K562 (cell line): ENCODE measurements at regions not wholly inside any gene's neighbourhood (a gene's known extent, or its start where the extent isn't known, plus 50 kb on each side); places are given as distances from the start of the nearest gene placed in this dataset.

Experiments
- ATAC-seq: fragments of 200-7000 bp; cut with Tn5 transposase; 3 replicates; pipeline ENCODE4 v1.9.1; 2020; ENCODE audit warnings: moderate library complexity
- BruUV-seq: library from RNA; stranded (reverse); fragments of 400-500 nt; replicated peaks from 2 replicates; lab custom pipeline; 2021; lab: Mats Ljungman, UMichigan
- CTCF ChIA-PET: fragments of 300-600 bp; formaldehyde crosslinking; extraction: SDS; loops from one replicate; lab custom pipeline; 2021; ENCODE audit warnings: low intra/inter-chr PET ratio; lab: Yijun Ruan, JAX
- POLR2A ChIA-PET: fragments of 300-600, 350-650 bp; sonication (Branson Sonifier 250); formaldehyde crosslinking; extraction: SDS; loops from one replicate; lab custom pipeline; 2021; ENCODE audit warnings: antibody characterized with exemption, inconsistent platforms; lab: Yijun Ruan, JAX
- DNase-seq, 4 experiments: peaks; one replicate each; pipeline versions ENCODE4 v3.0.0 to v3.0.0-alpha.2; 2011 to 2018; ENCODE audit warnings: low spot score in 3 of 4, mixed read lengths in 3 of 4; ENCODE audit errors: extremely low read depth in 1 of 4
- FAIRE-seq: peaks from 2 replicates; lab custom pipeline; 2011; peaks lifted over from hg19 to GRCh38; lab: Jason Lieb, UNC
- H2AFZ ChIP-seq: 2 replicates; pipeline ENCODE4 v1.6.0; 2011; ENCODE audit warnings: low read depth, low read length, control low read depth, inconsistent platforms
- H3K27ac ChIP-seq: fragments of 200-600 bp; 3 replicates; pipeline ENCODE4 v1.8.0; 2011; ENCODE audit warnings: low read depth, mild to moderate bottlenecking, control low read depth, inconsistent platforms, low read length, moderate library complexity, mixed read lengths; ENCODE audit errors: extremely low read depth
- H3K27me3 ChIP-seq, 2 experiments: fragments of 300-600 bp in 1 of 2; 2 replicates in 1 of 2; 3 replicates in 1 of 2; pipeline versions ENCODE4 v1.6.0 to v1.8.0; 2011; ENCODE audit warnings: inconsistent platforms in 2 of 2, low read length in 2 of 2, mild to moderate bottlenecking in 1 of 2, mixed read lengths in 1 of 2, moderate library complexity in 1 of 2; ENCODE audit not compliant: control insufficient read depth in 2 of 2, insufficient read depth in 2 of 2
- H3K36me3 ChIP-seq: fragments of 300-600 bp; 3 replicates; pipeline ENCODE4 v1.8.0; 2011; ENCODE audit warnings: mild to moderate bottlenecking, low read length, inconsistent platforms; ENCODE audit not compliant: control insufficient read depth, insufficient read depth
- H3K4me1 ChIP-seq, 2 experiments: fragments of 200-600 bp in 1 of 2; replicated peaks in 1 of 2; 2 replicates in 1 of 2; 3 replicates in 1 of 2; pipeline versions ENCODE4 v1.5.1 to v1.8.0; 2011; ENCODE audit warnings: inconsistent platforms in 2 of 2, low read length in 2 of 2, mild to moderate bottlenecking in 1 of 2, mixed read lengths in 1 of 2, moderate library complexity in 1 of 2; ENCODE audit not compliant: control insufficient read depth in 2 of 2, insufficient read depth in 2 of 2
- H3K4me2 ChIP-seq: 2 replicates; pipeline ENCODE4 v1.6.1; 2011; ENCODE audit warnings: low read length, control low read depth, inconsistent platforms, mixed read lengths; ENCODE audit not compliant: insufficient read depth
- H3K4me3 ChIP-seq: fragments of 200-600 bp; sonication (generic), shearing (Covaris generic); 2 replicates; pipeline ENCODE4 v1.5.1; 2016; ENCODE audit warnings: control low read depth, inconsistent platforms
- H3K79me2 ChIP-seq: fragments of 200-600 bp; 3 replicates; pipeline ENCODE4 v1.8.0; 2011; ENCODE audit warnings: low read length, inconsistent platforms; ENCODE audit not compliant: control insufficient read depth, insufficient read depth
- H3K9ac ChIP-seq, 2 experiments: 2 replicates each; pipeline versions ENCODE4 v1.6.0 to v1.6.1; 2011; ENCODE audit warnings: low read depth in 2 of 2, low read length in 2 of 2, control low read depth in 1 of 2, inconsistent platforms in 1 of 2, mild to moderate bottlenecking in 1 of 2, mixed read lengths in 1 of 2; ENCODE audit not compliant: insufficient read depth in 1 of 2
- H3K9me1 ChIP-seq: one replicate; pipeline ENCODE4 v1.6.0; 2011; ENCODE audit warnings: inconsistent platforms, mild to moderate bottlenecking, low read length, moderate library complexity; ENCODE audit not compliant: control insufficient read depth, insufficient read depth
- H3K9me3 ChIP-seq: replicated peaks from 2 replicates; pipeline ENCODE4 v1.5.1; 2011; ENCODE audit warnings: low read depth, low read length, inconsistent platforms; ENCODE audit not compliant: control insufficient read depth, insufficient read depth
- H4K20me1 ChIP-seq: replicated peaks from 2 replicates; pipeline ENCODE4 v1.6.1; 2011; ENCODE audit warnings: low read length, inconsistent platforms, mixed read lengths; ENCODE audit not compliant: control insufficient read depth, insufficient read depth
- ATF7 ChIP-seq: fragments of 450-650 bp; IDR thresholded peaks from 2 replicates; pipeline ENCODE4 v1.7.1; 2014; ENCODE audit warnings: mild to moderate bottlenecking, moderate library complexity
- ETS2 ChIP-seq: IDR thresholded peaks from 2 replicates; pipeline ENCODE4 v1.6.1; 2016; ENCODE audit warnings: borderline replicate concordance, missing genetic modification characterization, mild to moderate bottlenecking, moderate library complexity, missing compliant biosample characterization; ENCODE audit not compliant: poor library complexity, severe bottlenecking
- FOSL1 ChIP-seq: fragments of 200-800 bp; sonication (Bioruptor generic); conservative IDR thresholded peaks from 2 replicates; pipeline ENCODE4 v1.6.1; 2016; ENCODE audit warnings: missing genetic modification characterization, missing compliant biosample characterization
- FUS ChIP-seq: fragments of 200-400 bp; formaldehyde crosslinking; optimal IDR thresholded peaks from 2 replicates; pipeline ENCODE3; 2017; ENCODE audit warnings: low read depth, low read length
- NR0B1 ChIP-seq: fragments of 450-650 bp; IDR thresholded peaks from one replicate; pipeline ENCODE4 v1.6.1; 2018; ENCODE audit warnings: mild to moderate bottlenecking, moderate library complexity; ENCODE audit not compliant: partially characterized antibody
- REST ChIP-seq, 2 experiments: fragments of 450-650 bp; formaldehyde crosslinking in 1 of 2; IDR thresholded peaks; 2 replicates each; pipeline versions ENCODE4 v1.4.0 to v1.6.1; 2014 to 2020; ENCODE audit warnings: mild to moderate bottlenecking in 2 of 2, borderline replicate concordance in 1 of 2, low read depth in 1 of 2
- SMAD1 ChIP-seq: fragments of 150-350 bp; IDR thresholded peaks from 2 replicates; pipeline ENCODE4 v1.6.1; 2014; ENCODE audit warnings: low read length, low read depth; ENCODE audit not compliant: partially characterized antibody
- TCF3 ChIP-seq: sonication (generic); formaldehyde crosslinking; IDR thresholded peaks from 2 replicates; pipeline ENCODE4 v1.4.0; 2020; ENCODE audit warnings: mild to moderate bottlenecking, missing genetic modification reagents
- ZNF280A ChIP-seq: fragments of 450-650 bp; IDR thresholded peaks from 2 replicates; pipeline ENCODE4 v1.6.1; 2018; ENCODE audit warnings: mild to moderate bottlenecking, low read depth; ENCODE audit not compliant: partially characterized antibody
- ZNF316 ChIP-seq: fragments of 450-650 bp; IDR thresholded peaks from 2 replicates; pipeline ENCODE4 v1.6.1; 2016
- WGBS: fragments of 100-300 bp; shearing (Covaris generic); methylation state at CpG from one replicate; pipeline ENCODE4 v1.1.6; 2016; ENCODE audit warnings: low coverage, mixed read lengths; ENCODE audit not compliant: insufficient coverage; ENCODE audit errors: missing lambda C conversion rate; 5-methylcytosine and 5-hydroxymethylcytosine counted together
- in situ Hi-C: fragments of 300-500 bp; cut with MboI; formaldehyde crosslinking; loops from 4 replicates; pipeline ENCODE4 v1.15.0; 2018; ENCODE audit warnings: inconsistent platforms, mixed read lengths
- intact Hi-C: fragments of 100-400 bp; cut with micrococcal nuclease; formaldehyde crosslinking; loops from 2 replicates; pipeline ENCODE4 v1.14.2; 2022

- no peak overlapping the region for H3K9ac ChIP-seq
- ATAC-seq (no peak), FAIRE-seq (no peak), DNase-seq (no peak)
- no peak overlapping the region for H3K27ac ChIP-seq
- in situ Hi-C loops (no loop called here), intact Hi-C loops (no loop called here)
- no peaks in the 10 kb centered on the region for H3K79me2 ChIP-seq
- no peaks in the 10 kb centered on the region for H4K20me1 ChIP-seq
- no peaks in the 10 kb centered on the region for H3K9me1 ChIP-seq
- peaks cover 0 to 3% of the 10 kb centered on the region in 2 experiments; a peak in 2 of 5 replicates for H3K27me3 ChIP-seq
- no peaks in the 10 kb centered on the region; a peak in 1 of 5 replicates for H3K4me1 ChIP-seq
- WGBS: 12% methylated on average over 7 of the region's 7 CpGs
- H2AFZ ChIP-seq: no peak overlapping the region
- BruUV-seq: no TSS peak
- POLR2A ChIA-PET: interaction anchor here (0.6 kb wide), 1 partner anchor 666 kb away, joined by 3 read pairs; no protein-coding TSS in a partner anchor
- H3K4me3 ChIP-seq: no peak overlapping the region
- no peaks in the 10 kb centered on the region for H3K9me3 ChIP-seq
- CTCF ChIA-PET: interaction anchor here (0.6 kb wide), 1 partner anchor 58 kb away, joined by 4 read pairs; no protein-coding TSS in a partner anchor
- no peaks in the 10 kb centered on the region for H3K36me3 ChIP-seq
- no peak overlapping the region for H3K4me2 ChIP-seq
- TF ChIP-seq SMAD1 (no peak), REST (IDR thresholded peaks at IDR 0.05; ENCODE audit: borderline replicate concordance) (no peak), REST (CRISPR knock-in tag; IDR thresholded peaks at IDR 0.05; ENCODE audit: low read depth) (no peak), FUS (no peak), ETS2 (tag) (no peak), FOSL1 (tag) (no peak), TCF3 (CRISPR knock-in tag) (no peak), ATF7 (no peak), NR0B1 (no peak), ZNF316 (no peak), ZNF280A (no peak)
These were observed 159.1 kb upstream of the LEF1 start for GRCh38 chr4:108327642-108328382.
